NCI-H82 treated with DMSO at 0.1 percent for 48 hours (cell line): ENCODE measurements at regions not wholly inside any gene's neighbourhood (a gene's known extent, or its start where the extent isn't known, plus 50 kb on each side); places are given as distances from the start of the nearest gene placed in this dataset.

ENCODE experiments used
- DNase-seq: peaks from one replicate; lab custom pipeline; 2025; ENCODE audit not compliant: unreplicated experiment; lab: John Stamatoyannopoulos, UW

DNA sequence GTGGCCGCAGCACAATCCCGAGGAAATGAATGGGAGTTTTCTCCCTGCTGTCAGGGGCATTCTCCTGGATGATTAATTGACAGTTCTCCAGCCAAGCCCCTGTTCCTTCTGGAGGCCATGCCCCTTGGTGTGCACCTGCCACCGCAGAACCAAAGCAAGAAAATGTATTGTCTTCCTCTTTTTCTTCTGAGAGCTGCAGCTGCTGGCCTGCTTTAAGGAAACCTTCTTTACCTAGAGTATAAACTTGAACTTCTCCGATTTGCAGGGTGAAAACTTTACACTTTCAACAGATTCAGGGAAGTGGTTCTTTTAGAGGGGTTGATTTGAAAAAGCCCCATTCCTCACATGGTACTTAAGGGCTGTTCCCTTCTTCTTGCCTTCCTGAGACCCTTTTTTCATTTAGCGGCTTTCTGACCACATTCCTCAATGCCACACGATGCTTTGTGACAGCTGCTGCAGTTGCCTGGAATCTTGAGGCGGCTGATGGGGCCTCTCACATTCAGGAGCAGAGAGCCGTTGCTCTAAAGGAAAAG, 402.8 kb downstream of the TXNL1 start:
- DNase-seq: no peak

DNA sequence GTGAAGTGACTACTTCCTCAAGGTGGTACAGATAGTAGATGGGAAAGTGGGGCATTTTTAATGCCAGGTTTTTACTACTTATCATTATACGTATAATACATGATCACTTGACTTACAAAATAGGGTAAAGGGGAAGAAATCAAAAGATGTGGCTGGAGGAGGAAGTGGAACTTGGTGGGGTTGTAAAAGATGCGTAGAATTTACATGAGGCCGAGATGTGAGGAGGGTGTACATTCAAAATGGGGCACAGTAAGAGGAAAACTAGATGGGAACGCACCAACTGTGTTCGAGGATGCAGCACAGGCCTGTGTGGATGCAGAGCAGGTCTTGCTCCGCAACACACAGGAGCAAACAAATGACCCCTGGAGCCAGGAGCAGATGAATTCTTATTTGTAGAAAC, 403.3 kb downstream of the TXNL1 start:
- no peak for DNase-seq

DNA sequence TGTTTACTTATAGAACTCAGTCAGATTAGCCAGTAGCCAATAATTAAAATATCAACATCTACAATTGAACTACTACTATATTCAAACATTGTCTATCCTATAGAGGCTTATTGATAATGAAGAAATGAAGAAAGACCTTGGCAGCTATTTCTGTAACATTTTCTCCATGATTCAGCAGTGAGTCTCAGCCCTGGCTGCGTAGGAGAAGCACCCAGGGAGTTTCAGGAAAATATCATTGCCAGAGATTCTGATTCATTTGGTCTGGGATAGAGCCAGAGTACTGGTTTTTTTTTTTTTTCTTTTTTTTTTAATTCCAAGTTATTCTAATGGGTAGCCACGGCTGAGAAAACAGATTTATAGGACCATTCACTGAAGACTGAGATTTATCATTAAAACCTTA, 404.8 kb downstream of the TXNL1 start:
- DNase-seq: no peak

DNA sequence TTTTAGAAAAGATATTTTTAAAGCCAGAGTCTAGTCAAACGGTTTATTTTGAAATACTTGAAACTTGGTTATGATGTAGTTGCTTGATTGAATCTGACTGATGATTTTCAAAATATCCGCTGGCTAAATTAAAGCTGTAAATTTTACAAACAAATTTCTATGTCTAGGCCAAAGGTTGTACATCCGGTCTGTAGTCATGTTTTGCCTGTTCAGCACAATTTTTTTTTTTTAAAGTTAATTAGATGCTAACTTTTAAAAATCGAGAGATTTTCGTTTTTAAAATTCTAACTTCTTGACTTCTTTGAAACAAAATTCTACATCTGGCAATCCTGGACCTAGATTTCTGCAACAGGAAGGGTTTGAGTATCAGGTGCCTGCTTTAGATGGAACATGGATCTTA, 412.4 kb downstream of the TXNL1 start:
- DNase-seq: no peak

DNA sequence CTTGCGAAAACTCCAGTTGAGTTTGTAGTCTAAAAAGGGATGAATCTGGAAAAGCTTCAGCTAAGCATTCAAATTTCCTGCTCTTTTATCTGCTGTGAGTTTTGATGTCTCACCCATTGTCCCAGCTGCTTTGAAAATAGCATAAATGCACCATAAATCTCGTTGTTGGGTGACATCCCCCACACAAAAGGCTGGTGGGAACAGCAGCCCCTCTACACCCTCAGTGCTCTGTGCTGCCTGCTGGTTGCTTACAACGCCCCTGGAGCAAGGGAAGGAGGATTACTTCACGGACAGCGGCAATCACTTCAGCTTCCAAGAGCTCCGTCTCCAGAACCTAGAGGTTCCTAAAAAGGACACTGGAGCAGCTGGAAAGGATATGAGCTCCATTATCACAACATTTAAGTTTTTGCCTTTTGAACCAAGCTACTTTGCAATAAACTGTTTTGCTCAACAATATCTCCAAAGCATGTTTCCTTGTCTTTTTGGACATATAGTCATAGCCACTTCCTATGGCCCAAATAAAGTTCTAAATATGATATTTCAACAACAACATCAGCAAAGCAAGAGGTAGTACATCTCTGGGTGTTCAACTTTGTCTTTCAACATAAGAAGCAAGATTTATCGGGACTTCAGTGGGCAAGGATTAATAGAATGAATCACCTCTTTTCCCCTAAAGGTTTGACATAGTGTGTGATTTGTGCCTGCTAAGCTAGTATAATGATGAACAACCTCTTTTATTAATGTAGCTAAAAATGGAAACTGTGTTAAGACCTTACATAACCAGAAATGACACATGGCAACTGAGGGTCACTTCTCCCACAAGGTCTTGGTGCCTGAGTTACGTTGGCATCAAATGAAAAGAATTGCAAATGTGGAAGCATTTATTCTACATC, 413.5 kb downstream of the TXNL1 start:
- no peak for DNase-seq

DNA sequence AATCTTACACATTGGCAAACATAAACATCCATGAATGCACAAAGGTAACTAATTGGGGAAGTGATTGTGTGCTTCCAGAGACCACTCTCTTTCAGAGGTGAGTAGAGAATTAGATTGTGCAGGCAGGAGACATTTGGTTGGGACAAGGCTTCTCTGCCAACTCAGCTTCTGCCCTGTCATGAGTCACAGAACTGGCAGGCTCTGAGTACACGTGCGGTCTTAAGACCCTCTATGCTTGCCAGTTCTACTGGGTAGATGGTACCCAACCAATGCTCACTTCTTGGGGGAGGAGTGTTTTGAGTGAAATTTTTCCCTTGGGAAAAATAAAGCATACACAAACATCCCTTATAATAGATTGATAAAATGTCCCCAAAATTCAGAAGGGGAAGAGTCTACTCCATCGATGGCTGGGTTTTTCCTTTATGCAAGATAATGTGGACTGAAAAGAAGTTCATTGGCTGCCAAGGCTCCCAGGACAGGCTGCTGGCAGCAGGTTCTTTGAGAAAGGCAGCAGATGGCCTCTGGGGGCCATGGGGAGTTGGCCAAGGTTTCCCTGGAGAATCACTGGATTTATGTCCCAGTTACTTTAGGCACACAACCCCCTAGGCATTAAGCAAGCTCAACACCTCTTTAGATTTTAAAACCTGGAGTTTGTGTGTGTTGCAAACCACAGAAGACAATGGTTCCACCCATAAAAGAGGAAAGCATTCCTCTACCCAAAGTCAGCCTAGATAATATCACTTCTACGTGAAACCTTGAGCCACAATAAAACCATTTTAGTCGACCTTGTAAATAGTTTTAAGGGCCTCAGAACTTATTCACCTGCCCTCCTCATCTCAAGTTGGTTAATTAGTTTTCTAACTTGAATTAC, 417.0 kb downstream of the TXNL1 start:
- DNase-seq: no peak

DNA sequence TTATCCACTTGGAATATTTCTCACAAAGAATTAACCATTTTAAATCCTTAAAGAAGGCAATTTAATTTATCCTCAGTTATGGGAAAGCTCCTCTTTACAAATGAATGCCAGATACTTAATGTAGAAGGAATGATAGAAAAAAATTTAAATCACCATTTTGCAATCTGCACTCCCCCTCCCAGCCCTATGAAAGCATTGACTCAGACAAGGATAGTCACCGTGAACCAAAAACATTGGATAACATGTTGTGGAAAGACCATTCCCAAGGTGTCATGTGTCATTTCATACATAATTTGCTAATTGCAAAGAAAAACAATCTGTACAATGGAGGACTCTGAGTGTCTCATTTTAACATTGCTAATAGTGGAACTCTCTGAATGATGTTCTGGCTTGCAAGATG, 421.0 kb downstream of the TXNL1 start:
- DNase-seq: no peak

DNA sequence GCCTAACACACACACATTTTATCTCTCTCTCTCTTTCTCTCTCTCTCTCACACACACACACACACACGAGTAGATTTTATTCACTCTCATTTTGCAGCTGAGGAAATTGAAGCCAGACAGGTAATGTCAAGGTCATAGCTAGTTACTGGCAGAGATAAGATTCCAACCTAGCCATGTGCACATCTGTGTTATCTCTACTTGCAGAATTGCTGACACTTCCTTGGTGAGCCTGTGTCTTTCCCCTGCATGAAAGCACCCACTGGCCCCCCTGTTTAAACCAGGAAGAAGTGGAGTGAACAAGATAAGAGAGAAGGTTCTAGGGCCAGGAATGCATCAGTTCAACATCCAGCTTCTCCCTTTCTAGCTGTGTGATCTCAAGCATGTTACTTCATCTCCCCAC, 423.7 kb downstream of the TXNL1 start:
- DNase-seq: no peak

DNA sequence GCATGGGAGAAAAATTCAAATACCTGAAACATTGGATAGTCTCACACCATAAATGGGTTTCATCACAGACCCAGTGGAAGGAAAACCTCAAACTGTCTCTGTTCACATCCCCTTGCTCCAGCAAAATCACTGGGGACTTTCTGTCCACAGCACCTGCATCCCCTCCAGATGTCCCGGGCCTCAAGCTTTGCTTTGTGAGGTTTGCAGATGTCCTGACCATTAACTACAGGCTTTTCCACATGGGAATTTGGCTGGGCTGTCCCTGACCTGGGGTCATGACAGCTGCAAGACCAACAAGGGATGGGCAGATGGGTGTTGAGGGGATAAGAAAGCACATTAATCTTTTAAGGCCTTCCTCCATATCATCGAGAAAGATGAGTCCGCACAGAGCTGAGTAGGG, 427.9 kb downstream of the TXNL1 start:
- DNase-seq: no peak

DNA sequence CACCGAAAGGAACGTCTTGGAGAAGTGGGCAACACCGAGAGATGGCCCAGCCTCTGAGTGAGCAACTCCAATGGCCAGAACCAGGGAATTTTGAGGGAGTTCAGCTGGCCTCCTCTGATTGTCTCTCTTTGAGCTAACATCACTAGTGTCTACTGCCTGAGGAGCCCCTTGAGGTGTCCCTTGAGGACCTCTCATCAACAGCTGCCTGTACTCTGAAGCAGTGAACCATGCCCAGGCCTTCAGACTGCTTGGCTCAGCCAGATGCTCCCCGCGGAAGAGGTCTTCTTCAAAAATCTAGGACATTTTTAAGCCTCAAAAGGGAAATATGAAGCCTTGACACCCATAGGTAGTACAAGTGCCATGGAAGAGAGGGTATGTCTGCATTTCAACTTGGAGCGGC, 430.4 kb downstream of the TXNL1 start:
- no peak for DNase-seq

DNA sequence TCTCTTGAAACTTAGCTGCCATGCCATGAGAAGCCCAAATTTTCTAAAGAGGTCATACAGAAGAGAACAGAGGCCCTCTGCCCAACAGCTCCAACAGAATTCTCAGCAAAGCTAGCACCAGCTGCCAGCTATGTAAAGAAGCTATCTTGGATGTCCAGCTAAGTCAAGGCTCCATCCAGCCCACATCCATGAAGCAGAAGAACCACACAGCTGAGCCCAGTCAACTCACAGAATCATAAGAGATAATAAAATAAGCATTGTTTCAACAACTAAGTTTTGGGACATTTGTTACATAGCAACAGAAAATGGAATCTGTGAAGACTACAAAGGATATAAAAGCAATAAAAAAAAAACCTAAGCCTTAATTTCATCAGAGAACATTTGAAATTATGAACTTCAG, 434.3 kb downstream of the TXNL1 start:
- no peak for DNase-seq

DNA sequence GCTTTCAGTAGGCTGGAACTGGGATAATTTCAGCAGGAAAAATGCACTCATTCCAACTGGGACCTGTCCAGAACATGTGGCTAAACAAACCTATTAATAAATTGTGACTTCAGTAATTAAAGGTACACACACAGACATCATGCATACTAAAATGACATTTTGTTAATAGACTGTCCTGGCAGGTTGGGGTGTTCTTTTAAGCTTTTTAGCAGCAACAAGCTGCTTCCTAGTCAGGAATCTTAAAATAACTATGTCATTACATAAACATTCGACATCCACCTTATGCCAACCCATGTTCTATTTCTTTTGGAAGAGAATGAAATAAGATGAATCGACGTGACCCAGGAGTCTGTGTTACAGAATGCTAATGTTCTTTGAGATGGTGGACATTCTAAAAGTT, 435.7 kb downstream of the TXNL1 start:
- no peak for DNase-seq

DNA sequence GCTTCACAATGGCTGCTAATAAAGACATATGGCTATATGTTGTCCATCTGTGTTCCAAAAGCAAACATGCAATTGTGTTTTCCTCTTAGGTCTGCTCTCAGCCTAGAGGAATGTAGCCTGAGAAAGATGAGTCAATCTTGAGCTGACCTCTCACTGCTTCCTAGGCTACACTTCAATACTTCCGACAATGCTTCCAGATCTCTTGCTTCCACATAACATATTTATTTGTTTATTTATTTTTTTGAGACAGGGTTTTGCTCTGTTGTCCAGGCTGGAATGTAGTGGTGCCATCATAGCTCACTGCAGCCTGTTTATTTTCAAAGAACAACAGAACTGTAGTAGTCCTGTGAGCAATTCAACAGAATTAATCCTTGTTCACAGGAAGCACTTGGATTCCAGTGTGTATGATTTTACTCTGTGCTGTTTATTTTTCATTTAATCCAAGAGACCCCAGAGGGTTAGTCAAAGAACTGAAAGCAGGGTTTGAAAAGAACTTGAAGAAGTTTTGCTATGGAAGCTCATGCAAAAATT, 437.9 kb downstream of the TXNL1 start:
- DNase-seq: no peak

DNA sequence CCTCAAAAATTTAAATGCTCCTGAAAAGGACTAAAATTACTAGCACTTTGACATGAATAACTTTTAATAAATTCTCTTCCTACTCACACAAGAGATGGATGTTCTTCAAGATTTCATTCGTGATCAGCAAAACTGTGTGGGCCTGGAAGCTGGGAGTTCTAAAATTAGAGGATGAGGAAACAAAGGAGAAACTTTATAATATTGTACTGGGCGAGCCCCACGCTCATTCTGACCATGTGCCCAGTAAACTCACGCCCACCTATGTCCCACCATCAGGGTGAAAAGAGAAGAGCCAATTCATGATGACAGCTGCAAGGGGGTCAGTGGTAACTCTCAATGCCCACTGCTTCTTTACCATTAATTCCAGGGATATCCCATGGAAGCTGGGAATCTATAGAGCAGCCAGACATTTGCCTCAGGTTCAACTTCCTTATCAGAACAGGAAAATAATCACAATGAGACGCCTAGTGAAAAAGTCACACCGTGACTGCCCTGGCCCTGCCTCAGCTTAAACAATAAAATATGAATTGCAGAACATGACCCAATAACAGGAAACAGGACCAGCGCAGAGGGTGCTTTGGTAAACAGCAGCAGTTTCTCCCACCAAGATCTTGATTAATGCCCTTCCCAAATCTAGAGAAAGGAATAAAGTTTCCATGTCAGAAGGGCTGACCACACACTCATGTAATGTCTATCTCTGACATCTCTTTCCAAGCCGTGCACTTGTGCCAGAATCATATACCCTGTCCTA, 438.6 kb downstream of the TXNL1 start:
- no peak for DNase-seq

DNA sequence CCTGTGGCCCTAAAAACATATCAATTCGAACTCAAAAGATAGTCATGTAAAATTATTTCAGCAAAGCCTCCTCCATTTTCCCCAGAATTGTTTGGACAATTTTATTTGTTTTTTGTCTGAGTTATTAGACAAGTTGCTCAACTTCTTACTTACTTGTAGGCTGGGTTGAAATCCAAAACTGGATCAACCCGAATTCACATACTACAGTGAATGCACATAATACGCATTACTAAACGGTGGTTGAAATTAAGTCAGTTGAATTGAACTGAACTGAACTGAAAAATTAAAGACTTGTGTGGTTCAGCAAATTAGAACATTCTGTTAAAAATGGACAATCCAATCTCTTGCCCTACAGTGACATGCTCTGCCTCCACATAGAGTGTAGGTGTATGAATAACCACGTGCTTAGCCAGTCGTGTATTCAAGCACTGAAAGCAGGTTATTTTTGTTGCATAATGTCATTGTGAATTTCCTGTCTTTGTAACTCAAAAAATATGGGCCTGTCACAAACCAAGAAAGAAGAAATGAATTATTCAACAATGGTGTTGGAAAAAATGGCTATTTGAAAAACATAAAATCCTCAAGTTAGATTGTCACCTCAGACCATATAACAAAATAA, 441.0 kb downstream of the TXNL1 start:
- no peak for DNase-seq

DNA sequence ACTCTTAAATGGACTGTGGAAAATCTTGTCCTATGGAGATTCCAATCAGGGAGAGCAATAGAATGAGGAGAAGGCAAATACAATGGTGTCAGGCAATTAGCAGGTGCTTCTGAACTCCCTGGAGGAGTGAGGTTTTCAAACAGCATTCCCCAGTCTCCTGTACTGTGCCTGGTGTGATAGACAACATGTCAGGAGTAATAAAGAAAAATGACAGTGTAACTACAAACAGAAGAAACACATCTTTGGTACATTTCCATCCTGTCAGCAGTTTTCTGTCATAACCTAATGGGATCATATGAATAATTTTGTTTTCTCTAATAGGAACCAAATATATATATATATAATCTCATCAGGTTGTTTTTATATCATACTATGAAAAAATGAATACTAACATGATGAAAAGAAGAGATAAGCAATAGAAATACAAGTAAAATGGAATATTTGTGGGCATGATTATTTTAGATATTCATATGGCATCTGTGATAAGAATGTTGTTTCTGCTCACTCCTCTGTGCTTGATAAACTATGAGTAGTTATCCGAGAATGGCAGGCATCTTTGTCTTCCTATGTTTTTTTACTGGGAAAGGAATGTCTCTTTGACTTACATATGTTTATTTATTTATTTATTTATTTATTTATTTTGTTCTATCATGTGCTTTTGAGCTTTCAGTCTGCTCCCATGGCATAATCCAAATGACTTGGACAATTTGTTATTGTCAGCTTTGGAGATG, 441.7 kb downstream of the TXNL1 start:
- no peak for DNase-seq

DNA sequence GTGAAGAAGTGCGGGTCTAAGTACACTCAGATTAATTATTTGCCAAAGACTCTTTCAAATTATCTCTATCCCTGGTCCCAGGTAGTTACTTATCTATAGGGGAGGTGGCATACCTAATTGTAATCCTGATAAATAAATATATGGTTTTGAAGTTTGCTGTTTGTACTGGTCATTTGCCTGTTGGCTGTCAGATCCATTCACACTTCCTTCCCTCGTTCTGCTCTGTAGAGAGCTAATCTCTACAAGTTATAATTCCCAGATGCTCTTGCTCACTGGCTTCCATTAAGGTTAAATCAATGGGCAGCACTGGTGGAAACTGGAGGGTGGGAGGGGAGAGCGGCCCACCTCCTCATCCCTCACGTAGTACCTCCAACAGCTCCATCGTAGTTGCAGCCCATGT, 447.1 kb downstream of the TXNL1 start:
- no peak for DNase-seq

DNA sequence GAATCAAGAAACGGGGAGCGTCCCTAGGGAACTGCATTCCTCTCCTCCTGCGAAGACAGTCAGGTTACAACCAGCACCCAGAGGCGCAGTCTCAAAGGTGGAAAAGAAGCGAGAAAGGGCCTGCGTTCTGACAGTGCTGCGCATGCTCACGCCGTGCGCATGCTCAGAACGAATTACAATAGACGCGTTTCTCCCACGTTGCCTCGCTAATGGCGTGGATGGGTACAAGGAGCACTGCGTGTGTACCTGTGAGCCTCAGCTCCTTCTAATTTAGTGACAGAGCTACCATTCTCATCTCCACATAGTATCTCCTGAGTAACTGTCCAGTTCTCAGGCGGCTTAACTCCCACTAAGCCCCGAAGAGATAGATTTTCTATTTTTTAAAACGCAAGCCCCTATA, 448.8 kb downstream of the TXNL1 start:
- no peak for DNase-seq

DNA sequence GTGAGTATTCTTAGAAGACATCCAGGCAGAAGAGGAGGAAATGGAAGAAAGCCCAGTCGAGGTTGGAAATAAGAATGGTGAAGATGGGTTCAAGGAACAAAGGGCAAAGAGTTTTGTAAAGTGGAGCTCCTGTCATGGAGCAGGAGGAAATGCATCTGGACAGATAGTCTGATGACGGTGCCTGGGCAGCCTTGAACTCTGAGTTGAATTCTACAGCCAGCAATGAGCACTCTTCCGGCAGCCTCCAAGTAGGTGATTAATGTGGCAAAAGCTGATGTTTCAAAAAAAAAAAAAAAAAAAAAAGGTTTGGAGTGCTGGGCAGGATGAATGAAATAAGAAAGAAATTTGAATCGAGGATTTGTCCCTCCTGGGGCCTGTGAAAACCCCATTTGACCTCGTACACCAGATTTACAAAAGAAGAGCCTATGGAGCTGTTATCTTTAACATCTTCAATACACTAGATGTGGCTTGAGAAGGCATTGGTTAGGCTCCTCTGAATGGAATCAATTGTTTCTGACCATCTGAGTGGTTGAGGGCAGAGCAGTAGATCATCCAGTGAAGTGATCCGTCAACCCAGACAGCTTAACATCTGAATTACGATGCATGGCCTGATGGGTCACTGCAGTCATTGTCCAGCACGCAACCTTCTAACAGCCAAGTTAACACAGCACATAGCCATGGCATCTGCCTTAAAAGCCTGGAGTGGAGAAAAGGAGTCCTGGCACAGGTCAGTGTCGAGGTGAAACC, 449.7 kb downstream of the TXNL1 start:
- no peak for DNase-seq
